COLO829 (cell line): ENCODE measurements at regions not wholly inside any gene's neighbourhood (a gene's known extent, or its start where the extent isn't known, plus 50 kb on each side); places are given as distances from the start of the nearest gene placed in this dataset.
"Not testable (repeated sequence)": the region's sequence is repeated elsewhere in the genome, so short reads cannot be mapped to it uniquely, and the experiment has no call there.

ENCODE experiments used
- DNase-seq: peaks from one replicate; pipeline ENCODE4 v3.0.0; 2012; ENCODE audit warnings: low spot score

DNA sequence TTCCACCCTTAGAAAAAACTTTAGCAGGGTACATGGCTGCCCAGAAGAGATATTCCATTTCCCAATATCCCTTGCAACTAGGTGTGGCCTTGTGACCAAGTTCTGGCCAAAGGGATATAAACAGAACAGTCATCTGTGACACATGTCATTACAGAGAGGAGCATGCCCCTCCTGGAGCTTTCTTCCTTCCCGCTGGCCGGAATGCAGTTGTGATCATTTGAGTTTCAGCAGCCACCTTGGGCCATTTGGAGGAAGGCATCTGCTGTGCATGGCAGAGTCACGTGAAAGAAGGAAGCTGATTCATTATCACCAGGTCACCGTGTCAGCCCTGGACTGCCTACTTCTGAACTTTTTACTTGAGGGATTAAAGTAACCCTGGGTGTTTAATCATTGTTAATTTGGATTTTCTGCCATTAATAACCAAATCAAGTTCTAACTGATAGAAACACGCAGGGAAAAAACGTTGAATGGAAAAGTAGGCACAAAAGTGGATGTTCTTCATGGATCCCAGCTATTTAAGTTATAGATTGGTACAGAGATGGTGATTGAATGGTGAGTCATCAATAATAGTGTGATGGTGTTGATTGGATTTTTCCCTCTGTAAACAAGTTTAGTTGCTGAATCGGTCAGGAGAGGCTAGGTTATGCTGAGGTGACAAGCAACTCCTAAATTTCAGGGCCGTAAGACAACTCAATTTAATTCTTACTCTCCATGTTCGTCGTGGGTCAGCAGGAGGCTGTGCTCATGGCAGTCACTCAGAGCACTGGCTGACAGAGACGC lies 80.7 kb upstream of the CCDC167 start:
- DNase-seq, result no peak

DNA sequence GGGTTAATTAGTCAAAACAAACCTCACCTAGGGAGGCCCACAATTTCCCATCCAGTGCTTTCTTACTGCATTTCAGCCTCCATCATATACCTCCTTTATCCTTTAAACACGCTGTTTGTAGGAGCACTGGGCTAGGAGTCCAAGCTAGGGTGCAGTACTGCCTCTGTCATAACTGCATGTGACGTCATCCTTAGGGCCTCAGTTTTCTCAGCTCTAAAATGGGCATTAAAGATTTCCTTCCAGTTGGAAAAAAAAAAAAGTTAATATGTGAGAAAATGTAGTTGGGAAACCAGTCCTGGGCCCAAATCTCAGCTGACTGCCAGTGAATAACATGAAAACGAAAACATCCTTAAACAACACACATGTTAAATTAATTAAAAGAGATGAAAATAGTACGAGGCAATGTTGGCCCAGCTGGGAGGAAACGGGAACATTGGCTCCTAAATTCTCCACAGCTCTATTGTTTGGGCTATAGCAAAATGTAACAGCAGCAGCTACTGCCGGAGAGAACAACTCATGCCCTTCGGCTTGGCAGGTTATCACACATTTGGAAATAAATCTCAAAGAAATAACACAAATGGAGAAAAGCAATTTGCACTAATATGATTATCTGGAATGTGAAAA lies 79.9 kb upstream of the CCDC167 start:
- DNase-seq, result no peak

DNA sequence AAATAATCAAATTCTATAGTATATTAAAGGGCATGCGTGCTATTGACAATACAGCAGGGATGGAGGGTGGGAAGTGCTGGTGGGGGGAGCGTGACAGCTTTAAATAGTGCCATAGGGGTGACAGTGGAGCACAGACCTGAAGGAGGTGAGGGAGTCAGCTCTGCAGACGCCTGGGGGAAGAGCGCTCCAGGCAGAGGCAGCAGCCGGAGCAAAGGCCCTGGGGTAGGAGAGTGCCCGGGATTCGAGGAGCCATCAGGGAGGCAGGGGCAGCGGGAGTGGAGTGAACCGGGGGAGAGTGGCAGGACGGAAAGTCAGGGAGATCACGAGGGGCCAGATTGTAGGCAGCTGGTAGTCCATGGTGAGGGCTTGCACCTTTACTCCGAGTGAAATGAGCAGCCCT lies 78.4 kb upstream of the CCDC167 start:
- no peak for DNase-seq

DNA sequence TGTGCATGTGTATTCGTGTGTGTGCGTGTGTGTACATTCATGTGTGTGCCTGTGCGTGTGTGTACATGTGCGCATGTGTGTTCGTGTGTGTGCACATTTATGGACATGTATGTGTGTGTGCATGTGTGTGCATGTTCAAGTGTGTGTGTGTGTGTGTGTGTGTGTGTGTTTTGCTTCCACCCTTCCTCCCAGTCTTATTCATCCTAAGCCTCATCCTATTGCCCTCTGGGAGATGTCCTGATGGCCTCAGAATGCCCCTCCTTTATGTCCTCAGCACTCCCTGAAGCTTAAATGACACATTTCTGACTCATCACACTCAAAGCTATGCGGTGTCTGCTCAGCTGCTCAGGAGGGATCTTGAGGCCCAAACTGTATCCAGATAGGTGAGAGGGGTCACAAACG lies 76.6 kb upstream of the CCDC167 start:
- DNase-seq, result peak; percentile 81

DNA sequence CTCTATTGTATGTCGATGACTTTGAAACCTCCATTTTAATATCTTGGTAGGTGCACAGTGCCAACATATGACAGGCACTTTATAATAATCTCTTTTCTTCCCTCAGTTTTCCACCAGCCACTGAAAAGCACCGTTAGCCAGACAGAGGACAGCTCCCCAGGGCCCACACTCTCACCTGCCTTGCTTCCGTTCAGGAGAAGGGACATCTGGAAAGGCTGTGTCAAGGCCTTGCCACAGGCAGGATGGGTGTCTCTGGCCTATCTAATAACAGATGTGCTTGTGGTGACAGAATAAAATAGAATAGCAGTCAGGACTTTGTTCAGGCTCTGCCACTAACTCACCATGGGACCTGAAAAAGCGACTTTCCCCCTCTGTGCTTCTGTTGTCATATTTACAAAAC lies 75.5 kb upstream of the CCDC167 start:
- no peak for DNase-seq

GRCh38 chr6:37572334-37572733 lies 72.6 kb upstream of the CCDC167 start:
- DNase-seq, result no peak

- no peak for DNase-seq
These were observed 70.9 kb upstream of the CCDC167 start for GRCh38 chr6:37570482-37571133.

DNA sequence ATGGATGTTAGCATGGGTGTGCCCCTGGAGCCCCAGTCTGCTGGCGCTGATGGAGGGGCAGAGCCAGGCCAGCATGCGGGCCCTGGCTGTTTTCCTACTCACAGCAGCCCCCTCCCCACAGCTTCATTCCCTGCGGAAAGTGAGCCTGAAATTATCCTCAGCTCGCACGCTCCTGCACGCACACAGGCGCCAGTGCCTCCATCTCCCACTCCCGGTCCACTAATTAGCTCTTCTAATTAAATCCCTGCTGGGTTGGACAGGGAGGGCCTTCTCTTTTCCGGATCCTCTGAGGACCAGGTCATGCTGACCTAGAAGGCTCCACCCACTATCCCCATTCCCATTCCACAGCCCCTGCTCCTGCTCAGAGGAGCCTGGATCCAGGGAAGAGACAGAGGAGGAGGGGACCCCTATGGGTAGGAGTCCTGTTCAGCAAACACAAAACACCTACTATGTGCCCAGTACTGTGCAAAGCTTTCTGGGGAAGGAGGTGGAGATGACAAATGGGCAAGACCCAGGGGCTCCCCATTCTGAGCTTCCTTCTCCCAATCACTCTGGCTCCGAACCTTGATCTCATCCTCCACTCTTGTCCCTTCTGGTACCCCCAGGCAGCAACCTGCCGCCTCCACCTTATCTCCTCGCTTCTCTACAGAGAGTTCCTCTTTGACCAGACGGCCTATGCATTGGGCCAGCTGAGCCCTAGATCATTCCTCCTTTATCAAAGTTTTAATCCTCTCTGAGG lies 70.2 kb upstream of the CCDC167 start:
- DNase-seq, result no peak

GRCh38 chr6:37569317-37569716 lies 69.6 kb upstream of the CCDC167 start:
- no peak for DNase-seq

DNA sequence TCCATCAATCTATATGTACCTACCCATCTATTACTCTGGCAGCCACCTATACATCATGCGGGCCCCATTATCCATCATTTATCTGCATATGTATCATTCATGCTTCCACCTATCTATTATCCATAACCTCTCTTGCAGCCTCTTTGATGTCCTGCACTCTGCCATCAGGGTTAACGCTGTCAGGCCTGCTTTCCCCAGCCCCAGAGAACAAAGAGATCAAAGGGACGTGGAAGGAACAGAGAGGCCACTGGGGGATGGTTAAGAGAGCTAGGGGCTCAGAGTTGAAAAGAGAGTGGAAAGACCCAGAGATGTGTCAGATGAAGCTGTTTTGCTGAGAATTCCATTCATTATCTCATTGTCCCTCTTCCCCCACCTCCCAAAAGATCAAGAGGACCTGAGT lies 67.3 kb upstream of the CCDC167 start:
- no peak for DNase-seq

GRCh38 chr6:37566111-37566949 lies 66.6 kb upstream of the CCDC167 start:
- DNase-seq, result peak; percentile 51

DNA sequence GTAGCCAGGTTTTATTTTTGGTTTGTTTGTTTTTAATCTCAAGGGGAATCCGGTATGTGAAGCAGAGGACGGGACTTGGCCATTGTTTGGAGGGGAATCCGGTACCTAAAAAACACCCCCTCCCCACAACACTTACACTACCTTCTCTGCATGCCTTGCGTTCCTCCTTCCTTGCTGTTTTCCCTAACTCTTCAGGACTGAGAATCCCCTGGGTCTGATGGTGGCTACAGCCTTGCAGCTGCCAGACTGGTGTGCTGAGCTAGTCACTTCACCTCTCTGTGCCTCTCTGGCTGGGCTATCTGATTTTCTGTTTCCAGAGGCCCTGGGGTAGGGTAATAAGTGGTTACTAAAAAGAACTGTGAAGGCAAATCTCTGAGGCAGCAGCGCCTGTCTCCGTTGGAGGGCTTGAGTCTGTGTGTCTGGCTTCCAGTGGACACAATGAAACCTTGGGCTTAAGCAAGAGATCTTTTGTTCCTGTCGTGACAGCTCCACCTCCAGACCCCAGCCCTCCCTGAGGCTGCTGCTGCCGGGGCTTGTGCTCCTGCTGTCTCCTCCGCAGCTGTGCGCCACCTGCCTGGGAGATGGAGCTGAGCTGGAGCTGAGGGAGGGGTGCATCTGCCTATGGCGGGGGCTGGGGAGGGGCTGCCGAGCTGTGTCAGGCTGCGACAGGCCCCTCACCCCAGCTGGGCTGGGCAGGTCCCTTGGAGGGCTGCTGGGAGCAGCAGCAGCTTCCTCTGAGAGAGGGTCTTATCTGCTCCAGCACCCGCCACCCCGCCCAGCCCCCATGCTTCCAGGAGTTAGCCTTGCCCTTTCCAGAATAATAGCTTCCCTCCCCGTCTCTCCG lies 65.8 kb upstream of the CCDC167 start:
- DNase-seq, result no peak

DNA sequence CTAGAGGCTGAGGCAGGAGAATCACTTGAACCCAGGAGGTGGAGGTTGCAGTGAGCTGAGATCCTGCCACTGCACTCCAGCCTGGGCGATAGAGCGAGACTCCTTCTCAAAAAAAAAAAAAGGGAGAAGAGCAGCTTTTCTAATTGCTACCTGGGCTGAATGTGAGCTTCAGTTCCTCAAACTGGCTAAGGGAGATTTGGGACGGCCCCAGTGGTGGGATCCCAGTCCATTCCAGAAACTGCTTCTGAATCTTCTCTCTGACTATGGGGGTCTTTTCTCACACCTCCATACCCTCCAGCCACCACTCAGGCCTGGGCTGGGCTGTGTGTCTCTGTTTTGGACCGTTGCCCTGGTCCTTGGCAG lies 63.2 kb upstream of the CCDC167 start:
- DNase-seq, result not testable (repeated sequence)

DNA sequence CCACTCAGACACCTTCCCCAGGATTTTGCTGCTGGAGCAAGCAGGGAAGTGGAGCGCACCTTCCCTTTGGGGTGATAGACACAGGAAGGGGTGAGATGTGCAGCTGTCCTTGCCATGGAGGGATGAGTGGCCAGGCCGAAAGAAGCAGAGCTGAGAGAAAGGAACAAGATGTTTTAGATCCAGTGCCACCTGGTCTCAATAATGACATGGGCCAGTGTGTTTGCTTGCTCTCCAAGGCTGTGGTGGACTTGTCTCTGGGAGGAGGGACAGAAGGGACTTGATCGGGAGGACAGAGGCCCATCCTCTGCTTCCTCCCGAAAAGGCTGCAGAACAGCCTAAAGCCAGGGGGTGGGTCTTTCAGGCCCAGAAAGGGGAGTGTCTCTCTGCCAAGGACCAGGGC lies 61.7 kb upstream of the CCDC167 start:
- no peak for DNase-seq

- no peak for DNase-seq
These were observed 61.0 kb upstream of the CCDC167 start for GRCh38 chr6:37560737-37561103.

GRCh38 chr6:37559501-37559900 lies 59.8 kb upstream of the CCDC167 start:
- no peak for DNase-seq

DNA sequence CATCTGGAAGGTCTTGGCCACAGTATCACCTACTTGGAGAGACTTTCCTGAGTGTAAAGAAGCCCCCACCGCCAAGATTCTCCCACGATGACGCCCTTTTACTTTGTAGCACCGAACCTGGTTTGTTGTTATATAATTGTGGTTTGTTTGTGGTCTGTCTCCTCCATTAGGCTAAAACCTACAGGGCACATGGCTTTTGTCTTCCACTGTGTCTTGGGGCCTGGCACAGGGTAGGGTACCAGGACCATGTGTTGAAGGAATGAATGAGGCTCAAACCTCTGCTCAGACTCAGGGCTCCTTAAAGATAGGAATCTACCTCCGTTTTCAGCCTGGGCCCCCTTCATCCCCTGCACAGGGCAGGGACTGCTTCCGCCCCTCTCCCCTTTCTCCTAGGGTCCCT lies 59.4 kb upstream of the CCDC167 start:
- DNase-seq, result no peak

- DNase-seq, result no peak
These were observed 59.0 kb upstream of the CCDC167 start for GRCh38 chr6:37558646-37559045.

- no peak for DNase-seq
These were observed 58.5 kb upstream of the CCDC167 start for GRCh38 chr6:37558168-37558567.

DNA sequence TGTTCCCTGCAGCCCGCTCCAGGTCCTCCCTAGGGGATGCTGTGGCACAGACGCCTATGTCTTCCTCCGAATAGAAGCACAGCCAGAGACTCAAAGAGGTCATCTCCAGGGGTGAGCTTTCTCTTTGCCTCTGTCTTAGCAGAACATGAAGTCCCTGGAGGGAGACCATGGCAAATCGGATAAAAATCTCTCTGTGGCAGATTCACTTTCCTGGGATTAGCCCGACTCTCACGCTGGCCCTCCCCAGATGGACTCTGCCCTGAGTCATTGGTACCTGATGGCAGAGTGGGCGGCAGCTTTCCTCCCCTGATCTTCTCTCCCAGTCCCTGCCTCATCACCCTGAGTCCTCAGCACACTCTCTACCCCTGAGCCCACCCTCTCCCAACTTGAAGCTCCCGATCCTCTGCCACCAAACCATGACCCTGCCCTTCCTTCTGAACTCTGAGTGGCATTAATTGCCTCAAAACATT lies 58.0 kb upstream of the CCDC167 start:
- DNase-seq, result no peak
